Stimulated activated CD8-positive, alpha-beta memory T cell treated with anti-CD3 and anti-CD28 coated beads, Interleukin-4, amount 100 ng/mL, for 48 hours (primary cell): ENCODE measurements at regions not wholly inside any gene's neighbourhood (a gene's known extent, or its start where the extent isn't known, plus 50 kb on each side); places are given as distances from the start of the nearest gene placed in this dataset.
"Not testable (repeated sequence)": the region's sequence is repeated elsewhere in the genome, so short reads cannot be mapped to it uniquely, and the experiment has no call there.

Experiments used
- DNase-seq: peaks from one replicate; pipeline ENCODE4 v3.0.0-alpha.2; 2020

- DNase-seq = no peak
Measured at GRCh38 chr12:90827567-90827966, 127.4 kb downstream of the CCER1 start.

GRCh38 chr12:90826036-90826435 lies 128.9 kb downstream of the CCER1 start:
- DNase-seq = no peak

- no peak for DNase-seq
Measured at GRCh38 chr12:90823859-90824258, 131.1 kb downstream of the CCER1 start.

GRCh38 chr12:90819709-90820108 lies 135.3 kb downstream of the CCER1 start:
- DNase-seq = no peak

GRCh38 chr12:90816353-90817089 lies 138.5 kb downstream of the CCER1 start:
- DNase-seq = no peak

- DNase-seq = no peak
Measured at GRCh38 chr12:90809940-90810339, 145.0 kb downstream of the CCER1 start.

- DNase-seq = no peak
Measured at GRCh38 chr12:90808568-90808967, 146.4 kb downstream of the CCER1 start.

- DNase-seq = no peak
Measured at GRCh38 chr12:90802727-90803126, 152.2 kb downstream of the CCER1 start.

GRCh38 chr12:90801776-90802175 lies 153.2 kb downstream of the CCER1 start:
- no peak for DNase-seq

GRCh38 chr12:90794212-90794611 lies 160.8 kb downstream of the CCER1 start:
- no peak for DNase-seq

GRCh38 chr12:90792718-90793117 lies 162.3 kb downstream of the CCER1 start:
- DNase-seq = not testable (repeated sequence)

- no peak for DNase-seq
Measured at GRCh38 chr12:90791445-90791844, 163.5 kb downstream of the CCER1 start.

GRCh38 chr12:90790747-90791146 lies 164.2 kb downstream of the CCER1 start:
- no peak for DNase-seq

- DNase-seq = no peak
Measured at GRCh38 chr12:90773491-90773890, 181.5 kb downstream of the CCER1 start.

GRCh38 chr12:90770861-90771260 lies 184.1 kb downstream of the CCER1 start:
- no peak for DNase-seq

GRCh38 chr12:90757957-90758356 lies 197.0 kb downstream of the CCER1 start:
- DNase-seq = no peak

- no peak for DNase-seq
Measured at GRCh38 chr12:90745211-90745610, 209.8 kb downstream of the CCER1 start.

- no peak for DNase-seq
Measured at GRCh38 chr12:90741611-90742010, 213.4 kb downstream of the CCER1 start.

- DNase-seq = no peak
Measured at GRCh38 chr12:90729736-90730135, 225.2 kb downstream of the CCER1 start.

GRCh38 chr12:90712671-90713070 lies 242.3 kb downstream of the CCER1 start:
- DNase-seq = no peak

GRCh38 chr12:90710711-90711110 lies 244.3 kb downstream of the CCER1 start:
- no peak for DNase-seq

GRCh38 chr12:90706036-90706435 lies 248.9 kb downstream of the CCER1 start:
- no peak for DNase-seq

GRCh38 chr12:90695415-90695814 lies 259.6 kb downstream of the CCER1 start:
- DNase-seq = no peak

- no peak for DNase-seq
Measured at GRCh38 chr12:90690120-90690519, 264.9 kb downstream of the CCER1 start.

- DNase-seq = not testable (repeated sequence)
Measured at GRCh38 chr12:90687682-90688081, 267.3 kb downstream of the CCER1 start.
